ENCODE measurements at regions not wholly inside any gene's neighbourhood (a gene's known extent, or its start where the extent isn't known, plus 50 kb on each side); places are given as distances from the start of the nearest gene placed in this dataset.

DNA sequence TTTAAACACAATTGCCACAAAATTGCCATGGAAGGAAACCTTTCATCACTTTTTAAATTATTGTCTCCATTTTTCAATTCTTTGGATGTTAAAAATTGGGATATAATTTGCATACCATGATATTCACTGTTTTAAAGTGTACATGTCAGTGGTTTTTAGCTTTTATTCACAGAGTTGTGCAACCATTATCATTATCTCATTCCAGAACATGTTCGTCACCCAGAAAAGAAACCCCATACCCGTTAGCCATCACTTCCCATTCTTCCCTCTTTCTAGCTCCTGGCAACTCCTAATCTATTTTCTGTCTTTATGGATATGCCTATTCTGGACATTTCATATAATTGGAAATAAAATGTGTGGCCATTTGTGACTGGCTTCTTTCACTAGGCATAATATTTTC lies 260.3 kb upstream of the FERD3L start:
- Histone ChIP-seq H3K27ac (no peak overlapping the region), H3K36me3 (no peaks in the 10 kb centered on the region), H3K9me3 (no peaks in the 10 kb centered on the region), H3K4me1 (no peaks in the 10 kb centered on the region), H3K27me3 (no peaks in the 10 kb centered on the region), H3K4me3 (no peak overlapping the region)
- no peak for ATAC-seq
- no peak for DNase-seq
- TF ChIP-seq, protein P1, sequence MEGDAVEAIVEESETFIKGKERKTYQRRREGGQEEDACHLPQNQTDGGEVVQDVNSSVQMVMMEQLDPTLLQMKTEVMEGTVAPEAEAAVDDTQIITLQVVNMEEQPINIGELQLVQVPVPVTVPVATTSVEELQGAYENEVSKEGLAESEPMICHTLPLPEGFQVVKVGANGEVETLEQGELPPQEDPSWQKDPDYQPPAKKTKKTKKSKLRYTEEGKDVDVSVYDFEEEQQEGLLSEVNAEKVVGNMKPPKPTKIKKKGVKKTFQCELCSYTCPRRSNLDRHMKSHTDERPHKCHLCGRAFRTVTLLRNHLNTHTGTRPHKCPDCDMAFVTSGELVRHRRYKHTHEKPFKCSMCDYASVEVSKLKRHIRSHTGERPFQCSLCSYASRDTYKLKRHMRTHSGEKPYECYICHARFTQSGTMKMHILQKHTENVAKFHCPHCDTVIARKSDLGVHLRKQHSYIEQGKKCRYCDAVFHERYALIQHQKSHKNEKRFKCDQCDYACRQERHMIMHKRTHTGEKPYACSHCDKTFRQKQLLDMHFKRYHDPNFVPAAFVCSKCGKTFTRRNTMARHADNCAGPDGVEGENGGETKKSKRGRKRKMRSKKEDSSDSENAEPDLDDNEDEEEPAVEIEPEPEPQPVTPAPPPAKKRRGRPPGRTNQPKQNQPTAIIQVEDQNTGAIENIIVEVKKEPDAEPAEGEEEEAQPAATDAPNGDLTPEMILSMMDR (IDR thresholded peaks at IDR 0.05) = no peak
- intact Hi-C loops (cut with DNase I) = no loop called here

DNA sequence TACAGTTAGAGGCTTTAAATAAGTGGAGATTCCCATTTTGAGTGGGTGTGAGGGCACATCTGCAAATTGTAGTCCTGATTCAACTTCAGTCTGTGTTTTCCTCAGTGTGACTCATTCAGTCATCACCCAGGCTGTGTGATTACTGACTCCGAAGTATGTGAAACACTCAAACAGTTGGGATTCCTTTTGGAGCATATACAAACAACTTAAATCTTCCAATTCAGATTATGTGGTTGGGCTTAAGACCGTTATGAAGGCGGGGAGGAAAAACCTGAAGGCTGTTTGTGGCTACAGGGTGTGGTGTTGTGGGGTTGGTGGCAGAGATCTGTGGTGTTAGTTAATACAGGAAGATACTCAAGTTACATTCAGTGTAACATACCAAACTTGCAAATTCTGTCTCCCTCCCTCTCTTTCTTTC lies 259.7 kb upstream of the FERD3L start:
- no peak overlapping the region for H3K4me3 ChIP-seq
- ATAC-seq = peak; percentile 65

DNA sequence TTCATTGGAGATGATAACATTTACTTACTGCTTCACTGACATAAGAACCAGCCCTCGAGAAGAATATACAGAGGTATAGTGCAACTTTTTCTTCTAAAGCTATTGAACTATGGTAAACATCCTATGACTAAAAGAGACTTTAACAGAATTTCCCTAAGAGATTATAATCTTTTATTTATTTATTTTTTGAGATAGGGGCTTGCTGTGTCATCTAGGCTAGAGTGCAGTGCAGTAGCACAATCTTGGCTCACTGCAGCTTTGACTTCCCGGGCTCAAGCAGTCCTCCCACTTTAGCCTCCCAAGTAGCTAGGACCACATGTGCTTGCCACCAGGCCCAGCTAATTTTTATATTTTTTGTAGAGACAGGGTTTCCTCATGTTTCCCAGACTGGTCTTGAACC lies 258.5 kb upstream of the FERD3L start:
- Histone ChIP-seq H3K27ac (no peak overlapping the region), H3K4me1 (no peaks in the 10 kb centered on the region), H3K9me3 (no peaks in the 10 kb centered on the region), H3K36me3 (no peaks in the 10 kb centered on the region), H3K4me3 (no peak overlapping the region), H3K27me3 (no peaks in the 10 kb centered on the region)
- DNase-seq (no peak), ATAC-seq (no peak)
- intact Hi-C loops (cut with DNase I) = no loop called here
- TF ChIP-seq, protein P1 (IDR thresholded peaks at IDR 0.05) = no peak

More for the DNA sequence above, 259.7 kb upstream of the FERD3L start:
- no peak for DNase-seq
- Histone ChIP-seq H3K27ac (no peak overlapping the region), H3K36me3 (no peaks in the 10 kb centered on the region), H3K4me1 (no peaks in the 10 kb centered on the region), H3K27me3 (no peaks in the 10 kb centered on the region), H3K9me3 (no peaks in the 10 kb centered on the region)
- intact Hi-C loops (cut with DNase I) = no loop called here
- TF ChIP-seq, protein P1 (IDR thresholded peaks at IDR 0.05) = no peak

DNA sequence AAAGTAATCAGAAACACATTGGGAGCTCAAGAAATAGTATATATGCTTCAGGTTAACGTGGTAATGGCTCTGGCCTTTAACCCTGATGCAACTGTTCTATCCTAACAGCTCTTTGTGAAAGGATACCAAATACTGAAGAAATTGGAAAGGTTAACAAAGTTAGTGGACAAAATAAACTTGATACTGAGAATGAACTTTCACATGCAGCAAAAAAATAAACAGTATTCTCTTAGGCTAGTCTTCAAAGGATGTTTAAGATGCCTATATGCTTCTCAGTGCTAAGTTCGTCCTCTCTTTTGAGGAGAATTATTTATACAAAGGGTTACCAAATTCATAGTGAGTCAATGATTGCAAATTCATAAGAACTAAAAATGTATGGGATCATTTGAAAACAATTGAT lies 256.2 kb upstream of the FERD3L start:
- Histone ChIP-seq H3K4me3 (no peak overlapping the region), H3K9me3 (no peaks in the 10 kb centered on the region), H3K36me3 (no peaks in the 10 kb centered on the region), H3K4me1 (no peaks in the 10 kb centered on the region), H3K27ac (no peak overlapping the region), H3K27me3 (no peaks in the 10 kb centered on the region)
- ATAC-seq (no peak), DNase-seq (no peak)
- TF ChIP-seq, protein P1 (IDR thresholded peaks at IDR 0.05) = no peak
- intact Hi-C loops (cut with DNase I) = no loop called here

DNA sequence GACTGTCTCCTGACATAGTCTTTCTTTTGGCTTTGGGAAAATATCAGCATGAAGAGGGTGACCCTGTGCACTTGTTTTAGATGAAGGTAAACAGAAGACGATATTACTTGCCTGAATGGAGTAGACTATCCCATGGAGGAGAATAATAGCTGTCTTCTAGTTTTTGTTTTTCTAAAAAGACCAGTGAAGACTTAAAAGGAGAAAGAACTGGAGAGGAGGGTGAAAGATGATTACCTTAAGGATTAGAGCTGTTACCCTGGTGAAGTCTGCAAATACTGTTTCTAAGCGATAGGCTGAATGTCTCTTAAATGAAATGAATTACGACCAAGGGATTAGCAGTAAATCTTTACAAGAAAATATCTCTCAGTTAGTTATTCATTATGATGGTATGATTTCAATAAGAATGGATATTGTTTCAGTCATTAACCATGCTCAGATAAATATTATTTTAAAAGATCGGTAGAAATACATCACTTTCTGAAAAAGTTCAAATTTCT lies 255.6 kb upstream of the FERD3L start:
- no peaks in the 10 kb centered on the region for H3K27me3 ChIP-seq
- TF ChIP-seq, protein P1 (IDR thresholded peaks at IDR 0.05) = no peak
- H3K4me1 ChIP-seq = no peaks in the 10 kb centered on the region
- no peak overlapping the region for H3K27ac ChIP-seq
- ATAC-seq = no peak
- intact Hi-C loops (cut with DNase I) = no loop called here
- DNase-seq = no peak
- no peaks in the 10 kb centered on the region for H3K9me3 ChIP-seq
- H3K36me3 ChIP-seq = no peaks in the 10 kb centered on the region
- H3K4me3 ChIP-seq = no peak overlapping the region

Measured in left lung (tissue), 4 donors.